ENCODE measurements at regions not wholly inside any gene's neighbourhood (a gene's known extent, or its start where the extent isn't known, plus 50 kb on each side); places are given as distances from the start of the nearest gene placed in this dataset.

- Mint-ChIP-seq H3K27me3 (no peaks in the 10 kb centered on the region), H3K4me1 (peaks cover 5 to 9% (median 7%) of the 10 kb centered on the region in 3 donors), H3K36me3 (peaks cover 0 to 8% of the 10 kb centered on the region in 2 donors), H3K27ac (peak overlapping the region in 1 of 6 donors; percentile 49), H3K9me3 (peaks cover 0 to 16% (median 9%) of the 10 kb centered on the region in 7 donors), H3K4me3 (no peak overlapping the region)
- ATAC-seq (ENCODE audit: low read depth in 2 of 2), result no peak
- no peak for DNase-seq
These were observed 136.9 kb upstream of the GPR26 start for GRCh38 chr10:123529146-123529760.

GRCh38 chr10:123530166-123530870 is 135.8 kb upstream of the GPR26 start:
- Mint-ChIP-seq H3K27me3 (no peaks in the 10 kb centered on the region), H3K4me3 (no peak overlapping the region), H3K36me3 (peaks cover 0 to 8% of the 10 kb centered on the region in 2 donors), H3K27ac (peak overlapping the region in 1 of 6 donors; percentile 18), H3K9me3 (peaks cover 0 to 16% (median 9%) of the 10 kb centered on the region in 7 donors), H3K4me1 (peaks cover 7 to 18% (median 18%) of the 10 kb centered on the region in 3 donors)
- no peak for DNase-seq
- no peak for ATAC-seq (ENCODE audit: low read depth in 2 of 2)

DNA sequence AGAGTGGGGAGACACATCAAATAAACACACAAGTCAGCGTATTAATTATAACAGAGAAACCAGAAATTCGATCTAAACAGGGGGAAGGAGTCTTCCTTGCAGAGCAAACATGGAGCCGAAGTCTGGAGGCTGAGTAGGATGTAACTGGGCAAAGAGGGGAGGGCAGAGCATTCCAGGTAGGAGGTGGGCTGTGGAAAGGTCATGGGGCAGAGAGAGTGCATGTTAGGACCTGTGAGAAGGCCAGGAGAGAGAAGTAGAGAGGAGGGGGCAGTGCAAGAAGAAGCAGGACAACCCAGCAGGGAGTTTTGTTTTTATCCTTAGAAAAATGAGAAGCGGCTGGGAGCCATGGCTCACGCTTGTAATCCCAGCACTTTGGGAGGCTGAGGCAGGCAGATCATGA is 130.8 kb upstream of the GPR26 start:
- no peak for DNase-seq
- ATAC-seq (ENCODE audit: low read depth in 2 of 2), result no peak
- Mint-ChIP-seq H3K27ac (peak overlapping the region in 2 of 6 donors; percentile 36 to 94), H3K36me3 (peaks cover 0 to 8% of the 10 kb centered on the region in 2 donors), H3K27me3 (no peaks in the 10 kb centered on the region), H3K9me3 (peaks cover 0 to 16% (median 9%) of the 10 kb centered on the region in 7 donors), H3K4me3 (peak overlapping the region in 1 of 8 donors; percentile 4), H3K4me1 (peaks cover 41 to 51% (median 48%) of the 10 kb centered on the region in 3 donors)

- Mint-ChIP-seq H3K9me3 (peaks cover 0 to 16% (median 9%) of the 10 kb centered on the region in 7 donors), H3K4me1 (peaks cover 41 to 51% (median 48%) of the 10 kb centered on the region in 3 donors), H3K4me3 (peak overlapping the region in 3 of 8 donors; percentile 25 to 34 (median 34)), H3K27ac (peak overlapping the region in 4 of 6 donors; percentile 6 to 88 (median 46)), H3K27me3 (no peaks in the 10 kb centered on the region), H3K36me3 (peaks cover 0 to 8% of the 10 kb centered on the region in 2 donors)
- ATAC-seq (ENCODE audit: low read depth in 2 of 2) (no peak), DNase-seq (no peak)
These were observed 129.8 kb upstream of the GPR26 start for GRCh38 chr10:123536176-123536845.

DNA sequence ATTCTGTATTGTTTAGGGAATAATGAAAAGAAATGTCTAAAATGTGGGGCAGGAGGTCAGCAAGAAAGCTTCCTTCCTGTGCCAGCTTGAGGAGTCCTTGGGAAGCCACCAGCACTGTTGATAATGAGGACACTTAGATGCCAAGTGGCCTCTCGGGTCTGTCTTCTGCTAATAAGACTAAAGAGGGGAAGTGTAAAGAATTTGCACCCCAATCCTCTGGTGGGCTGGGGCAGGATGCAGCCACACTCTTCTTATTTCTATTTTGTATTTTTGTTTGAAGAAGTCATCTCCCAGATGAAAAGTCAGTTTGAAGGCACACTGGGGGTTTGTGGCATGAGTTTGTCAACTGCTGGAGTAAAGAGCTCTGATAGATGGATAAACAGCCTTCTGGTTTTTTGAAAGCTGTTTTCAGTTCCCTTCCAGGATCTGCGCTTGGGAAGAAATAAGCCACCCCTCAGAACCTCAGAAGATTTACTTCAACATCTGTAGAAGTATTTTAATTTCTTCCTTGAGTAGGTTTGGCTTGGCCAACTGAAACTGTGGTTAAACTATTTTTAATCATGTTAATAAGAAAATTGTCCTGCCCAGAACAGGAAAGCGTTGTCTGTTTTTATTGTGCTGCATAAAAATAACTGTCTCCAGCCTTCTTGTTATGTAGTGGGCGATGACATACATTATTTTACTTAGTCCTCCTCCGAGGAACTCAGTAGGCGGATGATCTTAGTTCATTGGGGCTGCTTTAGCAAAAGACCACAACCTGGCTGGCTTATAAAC is 128.8 kb upstream of the GPR26 start:
- peak overlapping the region; percentile 11 to 89 (median 70) for H3K27ac Mint-ChIP-seq
- H3K9me3 Mint-ChIP-seq, result peaks cover 0 to 11% (median 3%) of the 10 kb centered on the region in 7 donors
- DNase-seq, result no peak
- H3K36me3 Mint-ChIP-seq, result peaks cover 0 to 5% of the 10 kb centered on the region in 2 donors
- peaks cover 41 to 51% (median 48%) of the 10 kb centered on the region in 3 donors for H3K4me1 Mint-ChIP-seq
- H3K27me3 Mint-ChIP-seq, result no peaks in the 10 kb centered on the region
- peak overlapping the region; percentile 9 to 84 (median 60) for H3K4me3 Mint-ChIP-seq
- ATAC-seq (ENCODE audit: low read depth in 2 of 2), result peak; percentile 21 to 25

DNA sequence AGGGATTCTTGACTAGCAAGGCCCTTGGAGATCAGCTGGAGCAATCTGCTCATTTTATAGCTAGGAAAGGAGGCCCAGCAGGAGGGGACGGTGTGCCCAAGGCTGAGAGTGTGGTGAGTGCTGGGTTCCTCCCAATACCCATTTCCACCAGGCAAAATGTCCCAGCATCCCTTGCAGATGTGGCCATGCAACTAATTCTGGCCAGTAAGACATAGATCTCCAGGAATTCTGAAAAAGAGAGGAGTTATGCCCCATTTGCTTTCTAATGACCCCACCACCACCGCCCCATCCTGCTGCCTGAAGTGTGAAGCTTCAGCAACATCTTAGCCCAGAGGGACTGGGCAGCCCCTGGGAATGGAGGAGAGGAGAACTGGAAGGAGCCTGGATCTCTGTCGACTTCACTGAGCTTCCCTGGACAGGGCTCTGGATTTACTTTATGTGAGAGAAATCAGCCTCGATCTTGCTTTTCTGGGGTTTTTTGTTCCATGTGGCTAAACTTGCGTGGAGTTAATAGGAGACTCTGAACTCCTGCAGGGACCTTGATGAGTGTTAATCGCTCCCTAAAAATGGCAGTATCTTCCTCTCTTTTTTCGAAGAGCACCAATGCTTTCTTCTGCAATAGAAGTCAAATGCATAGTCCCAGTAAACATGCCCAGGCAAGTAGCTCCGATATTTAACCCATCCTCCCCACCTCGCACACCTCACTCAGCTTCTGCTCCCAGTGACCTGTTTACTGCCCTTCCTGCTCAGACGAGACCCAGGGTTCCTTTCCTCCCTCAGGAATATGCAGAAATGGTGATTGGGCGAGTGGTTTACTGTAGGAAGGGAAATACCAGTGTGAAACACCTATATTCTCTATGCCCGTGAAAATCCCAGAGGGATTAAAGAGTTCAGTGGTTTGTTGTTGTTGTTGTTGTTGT is 127.5 kb upstream of the GPR26 start:
- Mint-ChIP-seq H3K9me3 (peaks cover 0 to 7% (median 2%) of the 10 kb centered on the region in 7 donors), H3K27ac (peak overlapping the region in 4 of 6 donors; percentile 56 to 86 (median 71)), H3K4me3 (peak overlapping the region in 7 of 8 donors; percentile 1 to 82 (median 57)), H3K27me3 (no peaks in the 10 kb centered on the region), H3K36me3 (no peaks in the 10 kb centered on the region), H3K4me1 (peaks cover 41 to 51% (median 48%) of the 10 kb centered on the region in 3 donors)
- DNase-seq, result no peak
- ATAC-seq (ENCODE audit: low read depth in 2 of 2), result no peak

- Mint-ChIP-seq H3K27ac (no peak overlapping the region), H3K4me1 (peaks cover 0 to 4% (median 0%) of the 10 kb centered on the region in 3 donors), H3K36me3 (peaks cover 0 to 15% of the 10 kb centered on the region in 2 donors), H3K4me3 (no peak overlapping the region), H3K9me3 (peaks cover 6 to 21% (median 16%) of the 10 kb centered on the region in 7 donors), H3K27me3 (no peaks in the 10 kb centered on the region)
- ATAC-seq (ENCODE audit: low read depth in 2 of 2) (no peak), DNase-seq (no peak)
These were observed 121.2 kb upstream of the GPR26 start for GRCh38 chr10:123544986-123545385.

GRCh38 chr10:123548770-123549169 is 117.4 kb upstream of the GPR26 start:
- peaks cover 5 to 10% (median 8%) of the 10 kb centered on the region in 3 donors for H3K27me3 Mint-ChIP-seq
- H3K4me3 Mint-ChIP-seq, result no peak overlapping the region
- H3K4me1 Mint-ChIP-seq, result no peaks in the 10 kb centered on the region
- DNase-seq (no peak), ATAC-seq (ENCODE audit: low read depth in 2 of 2) (no peak)
- peaks cover 6 to 17% (median 14%) of the 10 kb centered on the region in 7 donors for H3K9me3 Mint-ChIP-seq
- peaks cover 0 to 15% of the 10 kb centered on the region in 2 donors for H3K36me3 Mint-ChIP-seq
- no peak overlapping the region for H3K27ac Mint-ChIP-seq

GRCh38 chr10:123549761-123550454 is 116.2 kb upstream of the GPR26 start:
- H3K4me1 Mint-ChIP-seq, result no peaks in the 10 kb centered on the region
- H3K9me3 Mint-ChIP-seq, result peaks cover 2 to 9% (median 5%) of the 10 kb centered on the region in 7 donors
- peaks cover 5 to 10% (median 8%) of the 10 kb centered on the region in 3 donors for H3K27me3 Mint-ChIP-seq
- no peak overlapping the region for H3K4me3 Mint-ChIP-seq
- ATAC-seq (ENCODE audit: low read depth in 2 of 2), result no peak
- H3K27ac Mint-ChIP-seq, result no peak overlapping the region
- H3K36me3 Mint-ChIP-seq, result peaks cover 0 to 11% of the 10 kb centered on the region in 2 donors
- DNase-seq, result no peak

DNA sequence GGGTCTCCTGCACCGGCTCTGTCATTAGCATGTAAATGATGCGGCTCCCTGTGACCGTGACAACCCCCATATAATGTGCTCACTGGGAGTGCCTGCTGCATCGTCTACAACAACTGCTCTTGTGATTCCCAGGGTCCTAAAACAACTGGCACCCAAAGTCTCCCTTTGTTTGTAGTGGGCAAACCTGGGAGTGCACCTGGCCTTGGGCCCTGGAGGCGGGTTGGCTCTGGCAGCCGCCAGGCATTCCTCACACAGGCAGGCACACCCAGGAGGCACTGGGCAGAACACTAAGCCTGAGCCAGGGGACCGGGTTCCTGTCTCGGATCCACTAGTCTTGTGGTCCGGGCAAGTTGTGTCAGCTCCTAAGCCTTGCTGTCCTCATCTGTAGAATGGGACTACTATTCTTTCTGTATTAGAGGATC is 115.5 kb upstream of the GPR26 start:
- Mint-ChIP-seq H3K27me3 (peaks cover 5 to 11% (median 10%) of the 10 kb centered on the region in 3 donors), H3K4me3 (no peak overlapping the region), H3K4me1 (no peaks in the 10 kb centered on the region), H3K27ac (no peak overlapping the region), H3K9me3 (peaks cover 0 to 2% (median under 1%) of the 10 kb centered on the region in 7 donors), H3K36me3 (peaks cover 0 to 3% of the 10 kb centered on the region in 2 donors)
- DNase-seq, result no peak
- ATAC-seq (ENCODE audit: low read depth in 2 of 2), result no peak

DNA sequence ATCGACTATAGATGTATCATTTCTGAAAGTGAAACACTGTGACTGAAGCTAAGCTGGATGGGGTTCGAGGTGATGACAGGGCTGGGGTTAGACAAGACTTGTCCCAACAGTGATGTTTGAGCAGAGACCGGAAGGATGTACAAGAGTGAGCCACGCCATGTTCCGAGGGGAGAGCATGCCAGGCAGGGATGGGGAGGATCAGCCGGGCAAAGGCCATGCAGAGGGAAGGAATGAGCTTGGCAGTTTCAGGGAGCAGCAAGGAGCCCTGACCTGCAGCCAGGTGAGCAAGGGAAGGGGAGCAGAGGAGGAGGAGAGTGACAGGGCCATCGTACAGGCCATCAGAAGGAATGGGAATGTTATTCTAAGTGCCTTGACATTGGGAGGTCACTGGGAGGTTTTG is 114.9 kb upstream of the GPR26 start:
- ATAC-seq (ENCODE audit: low read depth in 2 of 2), result no peak
- H3K4me1 Mint-ChIP-seq, result no peaks in the 10 kb centered on the region
- H3K27ac Mint-ChIP-seq, result no peak overlapping the region

More for the DNA sequence above, 114.9 kb upstream of the GPR26 start:
- no peaks in the 10 kb centered on the region for H3K36me3 Mint-ChIP-seq
- DNase-seq, result no peak
- H3K9me3 Mint-ChIP-seq, result no peaks in the 10 kb centered on the region
- peaks cover 5 to 13% (median 10%) of the 10 kb centered on the region in 3 donors for H3K27me3 Mint-ChIP-seq
- H3K4me3 Mint-ChIP-seq, result no peak overlapping the region
